ENCODE measurements at regions not wholly inside any gene's neighbourhood (a gene's known extent, or its start where the extent isn't known, plus 50 kb on each side); places are given as distances from the start of the nearest gene placed in this dataset.

DNA sequence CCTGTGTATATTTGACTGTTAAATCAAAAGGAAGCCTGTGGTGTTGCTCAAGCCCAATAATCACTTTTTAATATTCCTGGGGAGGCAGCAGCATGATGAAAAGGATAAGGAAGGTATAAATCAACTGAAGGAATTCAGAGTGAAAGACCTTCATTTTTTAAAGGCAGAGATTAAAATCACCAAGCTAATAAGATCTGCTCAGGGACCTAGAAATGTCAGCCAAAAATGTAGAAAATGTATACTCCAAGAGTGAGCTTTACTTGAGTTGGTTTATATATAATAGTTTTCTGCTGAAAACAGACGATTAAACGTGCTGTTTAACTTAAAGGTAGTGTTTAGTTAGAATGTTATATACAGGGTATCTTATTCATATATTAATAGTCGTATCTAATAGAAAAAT lies 549.3 kb downstream of the IQCM start:
- H3K27ac ChIP-seq, result no peak overlapping the region
- H3K4me3 ChIP-seq, result no peak overlapping the region
- no peaks in the 10 kb centered on the region for H3K4me1 ChIP-seq (ENCODE audit: low read depth)
- TF ChIP-seq, protein P1, sequence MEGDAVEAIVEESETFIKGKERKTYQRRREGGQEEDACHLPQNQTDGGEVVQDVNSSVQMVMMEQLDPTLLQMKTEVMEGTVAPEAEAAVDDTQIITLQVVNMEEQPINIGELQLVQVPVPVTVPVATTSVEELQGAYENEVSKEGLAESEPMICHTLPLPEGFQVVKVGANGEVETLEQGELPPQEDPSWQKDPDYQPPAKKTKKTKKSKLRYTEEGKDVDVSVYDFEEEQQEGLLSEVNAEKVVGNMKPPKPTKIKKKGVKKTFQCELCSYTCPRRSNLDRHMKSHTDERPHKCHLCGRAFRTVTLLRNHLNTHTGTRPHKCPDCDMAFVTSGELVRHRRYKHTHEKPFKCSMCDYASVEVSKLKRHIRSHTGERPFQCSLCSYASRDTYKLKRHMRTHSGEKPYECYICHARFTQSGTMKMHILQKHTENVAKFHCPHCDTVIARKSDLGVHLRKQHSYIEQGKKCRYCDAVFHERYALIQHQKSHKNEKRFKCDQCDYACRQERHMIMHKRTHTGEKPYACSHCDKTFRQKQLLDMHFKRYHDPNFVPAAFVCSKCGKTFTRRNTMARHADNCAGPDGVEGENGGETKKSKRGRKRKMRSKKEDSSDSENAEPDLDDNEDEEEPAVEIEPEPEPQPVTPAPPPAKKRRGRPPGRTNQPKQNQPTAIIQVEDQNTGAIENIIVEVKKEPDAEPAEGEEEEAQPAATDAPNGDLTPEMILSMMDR (IDR thresholded peaks at IDR 0.05; ENCODE audit: low read depth, low read length), result no peak
- no peaks in the 10 kb centered on the region for H3K9me3 ChIP-seq (ENCODE audit: low read depth)
- no peak for DNase-seq (ENCODE audit: low read depth in 1 of 2, low spot score in 1 of 2)
- no peaks in the 10 kb centered on the region for H3K27me3 ChIP-seq
- H3K36me3 ChIP-seq, result no peaks in the 10 kb centered on the region

DNA sequence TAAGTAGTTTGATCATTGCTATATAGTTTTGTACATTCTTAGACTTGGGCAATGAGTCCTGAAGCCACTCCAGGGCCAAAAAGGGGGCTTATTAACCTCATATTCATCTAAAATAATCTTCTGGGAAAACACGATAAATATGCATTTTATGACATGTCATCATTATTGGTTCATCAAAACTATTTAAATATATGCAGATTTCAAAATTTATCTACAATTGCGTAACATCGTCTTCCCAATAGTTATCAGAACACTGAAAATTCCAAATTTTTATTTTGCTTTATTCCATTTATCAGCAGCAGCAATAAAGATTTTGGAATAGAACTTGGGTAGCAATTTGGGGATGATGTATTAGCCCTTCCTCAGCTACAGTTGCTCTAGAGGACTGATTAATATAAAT lies 550.0 kb downstream of the IQCM start:
- Histone ChIP-seq H3K36me3 (no peaks in the 10 kb centered on the region), H3K9me3 (ENCODE audit: low read depth) (no peaks in the 10 kb centered on the region), H3K27ac (no peak overlapping the region), H3K4me3 (no peak overlapping the region), H3K4me1 (ENCODE audit: low read depth) (no peaks in the 10 kb centered on the region), H3K27me3 (no peaks in the 10 kb centered on the region)
- no peak for DNase-seq (ENCODE audit: low read depth in 1 of 2, low spot score in 1 of 2)
- TF ChIP-seq, protein P1 (IDR thresholded peaks at IDR 0.05; ENCODE audit: low read depth, low read length), result no peak

DNA sequence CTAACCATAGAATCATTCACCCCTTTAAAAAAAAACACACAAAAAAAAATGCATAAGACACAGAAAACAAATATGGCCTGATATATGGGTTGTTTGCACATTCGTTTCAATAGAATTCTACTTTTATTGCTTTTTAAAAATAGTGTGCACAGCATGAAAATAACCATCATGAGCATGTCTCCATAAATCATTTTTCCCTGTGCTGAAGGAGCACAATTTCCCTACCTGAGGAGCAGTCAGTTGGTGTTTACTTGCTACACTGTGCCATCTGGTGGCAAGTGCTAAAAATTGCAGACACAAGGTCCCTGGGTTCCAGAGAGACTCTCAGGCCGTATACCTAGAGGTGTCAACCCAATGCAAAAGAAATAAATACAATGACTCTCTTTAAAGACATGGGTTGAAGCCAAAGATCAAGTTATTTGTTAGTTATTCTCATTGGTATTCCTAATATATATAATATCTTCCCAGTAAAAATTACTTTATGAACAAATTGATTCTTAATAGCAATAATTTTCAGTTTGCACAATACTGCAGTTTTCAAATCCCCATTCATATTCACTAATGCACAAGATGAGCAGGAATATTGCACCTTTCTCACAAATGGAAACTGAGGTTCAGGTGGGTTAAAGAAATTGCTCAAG lies 551.4 kb downstream of the IQCM start:
- H3K9me3 ChIP-seq (ENCODE audit: low read depth), result no peaks in the 10 kb centered on the region
- no peaks in the 10 kb centered on the region for H3K27me3 ChIP-seq
- peak; percentile 67 to 70 for DNase-seq (ENCODE audit: low read depth in 1 of 2, low spot score in 1 of 2)
- TF ChIP-seq, protein P1 (IDR thresholded peaks at IDR 0.05; ENCODE audit: low read depth, low read length), result peak; percentile 69
- no peak overlapping the region for H3K4me3 ChIP-seq
- no peaks in the 10 kb centered on the region for H3K36me3 ChIP-seq
- H3K4me1 ChIP-seq (ENCODE audit: low read depth), result no peaks in the 10 kb centered on the region
- H3K27ac ChIP-seq, result no peak overlapping the region

DNA sequence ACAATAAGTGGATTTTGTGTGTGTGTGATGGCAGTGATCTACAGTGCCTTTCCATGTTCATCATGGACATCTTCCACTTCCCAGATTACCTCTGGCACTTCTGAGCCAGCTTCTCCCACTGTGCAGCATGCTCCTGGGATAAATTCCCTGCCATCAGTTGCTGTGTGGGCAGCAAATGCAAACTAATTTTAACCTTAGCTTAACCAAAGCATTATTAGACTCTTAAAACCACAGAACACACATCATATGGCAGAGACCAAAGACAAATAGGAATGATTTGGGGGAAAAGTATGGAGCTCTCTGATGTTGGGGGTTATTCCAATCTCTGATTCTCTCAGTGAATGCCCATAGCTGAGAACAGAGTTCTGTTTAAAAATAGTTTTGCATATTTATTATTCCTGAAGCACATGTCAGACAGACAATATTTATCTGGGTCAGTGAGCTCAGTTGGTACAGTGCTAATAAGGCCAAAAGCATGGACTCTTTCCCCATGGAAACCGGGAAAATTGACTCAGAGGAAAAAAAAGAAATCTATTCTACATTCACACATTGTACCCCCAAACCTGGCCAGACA lies 567.4 kb downstream of the IQCM start:
- TF ChIP-seq, protein P1 (IDR thresholded peaks at IDR 0.05; ENCODE audit: low read depth, low read length), result no peak
- Histone ChIP-seq H3K4me3 (no peak overlapping the region), H3K4me1 (ENCODE audit: low read depth) (no peaks in the 10 kb centered on the region), H3K36me3 (no peaks in the 10 kb centered on the region), H3K27me3 (no peaks in the 10 kb centered on the region), H3K9me3 (ENCODE audit: low read depth) (no peaks in the 10 kb centered on the region), H3K27ac (no peak overlapping the region)
- DNase-seq (ENCODE audit: low read depth in 1 of 2, low spot score in 1 of 2), result no peak

DNA sequence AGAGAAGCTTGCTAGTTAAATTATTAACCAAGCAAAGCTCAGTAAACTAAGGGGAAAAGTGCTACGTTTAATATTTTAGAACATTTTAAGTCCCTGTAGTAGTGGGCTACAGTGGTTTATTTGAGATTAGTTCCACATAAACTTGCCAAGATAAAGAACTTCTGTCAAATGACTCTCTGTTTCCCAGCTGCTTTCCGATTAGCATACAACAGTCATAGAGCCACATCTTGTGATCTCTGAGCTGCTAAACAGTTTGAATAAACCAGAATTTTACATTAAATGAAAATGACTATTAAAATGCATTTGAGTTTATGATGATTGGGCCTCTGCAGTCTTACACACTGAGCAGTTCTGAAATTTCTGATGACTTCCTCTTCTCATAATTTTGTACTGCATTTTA lies 568.5 kb downstream of the IQCM start:
- no peak overlapping the region for H3K27ac ChIP-seq
- H3K4me1 ChIP-seq (ENCODE audit: low read depth), result no peaks in the 10 kb centered on the region
- no peaks in the 10 kb centered on the region for H3K9me3 ChIP-seq (ENCODE audit: low read depth)
- TF ChIP-seq, protein P1 (IDR thresholded peaks at IDR 0.05; ENCODE audit: low read depth, low read length), result no peak
- H3K27me3 ChIP-seq, result no peaks in the 10 kb centered on the region
- H3K36me3 ChIP-seq, result no peaks in the 10 kb centered on the region
- no peak for DNase-seq (ENCODE audit: low read depth in 1 of 2, low spot score in 1 of 2)
- no peak overlapping the region for H3K4me3 ChIP-seq
